ENCODE measurements at regions not wholly inside any gene's neighbourhood (a gene's known extent, or its start where the extent isn't known, plus 50 kb on each side); places are given as distances from the start of the nearest gene placed in this dataset.

- no peak for DNase-seq (ENCODE audit: extremely low spot score, unreplicated experiment)
- H3K27ac Mint-ChIP-seq: no peak overlapping the region
- H3K9me3 Mint-ChIP-seq: no peaks in the 10 kb centered on the region
- TF ChIP-seq CTCF (conservative IDR thresholded peaks at IDR 0.05): no peak
- no peaks in the 10 kb centered on the region for H3K27me3 Mint-ChIP-seq
- H3K4me1 Mint-ChIP-seq (ENCODE audit: unreplicated experiment): no peaks in the 10 kb centered on the region
- no peaks in the 10 kb centered on the region for H3K36me3 Mint-ChIP-seq
- H3K4me3 Mint-ChIP-seq: no peak overlapping the region
Observed at GRCh38 chr12:88645816-88646215, 65.5 kb upstream of the KITLG start.

- no peak for TF ChIP-seq CTCF (conservative IDR thresholded peaks at IDR 0.05)
- Mint-ChIP-seq H3K36me3 (no peaks in the 10 kb centered on the region), H3K9me3 (no peaks in the 10 kb centered on the region), H3K4me1 (ENCODE audit: unreplicated experiment) (no peaks in the 10 kb centered on the region), H3K27me3 (no peaks in the 10 kb centered on the region), H3K4me3 (no peak overlapping the region), H3K27ac (no peak overlapping the region)
- DNase-seq (ENCODE audit: extremely low spot score, unreplicated experiment): no peak
Observed at GRCh38 chr12:88644946-88645702, 64.9 kb upstream of the KITLG start.

- Mint-ChIP-seq H3K4me1 (ENCODE audit: unreplicated experiment) (peaks cover 6% of the 10 kb centered on the region), H3K27me3 (no peaks in the 10 kb centered on the region), H3K9me3 (no peaks in the 10 kb centered on the region), H3K27ac (no peak overlapping the region), H3K4me3 (no peak overlapping the region), H3K36me3 (no peaks in the 10 kb centered on the region)
- no peak for DNase-seq (ENCODE audit: extremely low spot score, unreplicated experiment)
- TF ChIP-seq CTCF (conservative IDR thresholded peaks at IDR 0.05): no peak
Observed at GRCh38 chr12:88643685-88644084, 63.4 kb upstream of the KITLG start.

- Mint-ChIP-seq H3K9me3 (no peaks in the 10 kb centered on the region), H3K36me3 (no peaks in the 10 kb centered on the region), H3K27ac (no peak overlapping the region), H3K27me3 (no peaks in the 10 kb centered on the region), H3K4me3 (no peak overlapping the region), H3K4me1 (ENCODE audit: unreplicated experiment) (peaks cover 10% of the 10 kb centered on the region)
- no peak for TF ChIP-seq CTCF (conservative IDR thresholded peaks at IDR 0.05)
- DNase-seq (ENCODE audit: extremely low spot score, unreplicated experiment): no peak
Observed at GRCh38 chr12:88642675-88643431, 62.6 kb upstream of the KITLG start.

GRCh38 chr12:88638966-88639760, 58.9 kb upstream of the KITLG start:
- H3K4me3 Mint-ChIP-seq: peak overlapping the region; percentile 26
- H3K9me3 Mint-ChIP-seq: no peaks in the 10 kb centered on the region
- no peaks in the 10 kb centered on the region for H3K36me3 Mint-ChIP-seq
- H3K4me1 Mint-ChIP-seq (ENCODE audit: unreplicated experiment): peaks cover 10% of the 10 kb centered on the region
- H3K27ac Mint-ChIP-seq: no peak overlapping the region
- TF ChIP-seq CTCF (conservative IDR thresholded peaks at IDR 0.05): no peak
- H3K27me3 Mint-ChIP-seq: no peaks in the 10 kb centered on the region
- no peak for DNase-seq (ENCODE audit: extremely low spot score, unreplicated experiment)
